ENCODE measurements at regions not wholly inside any gene's neighbourhood (a gene's known extent, or its start where the extent isn't known, plus 50 kb on each side); places are given as distances from the start of the nearest gene placed in this dataset.

- FAIRE-seq (no peak), ATAC-seq (no peak), DNase-seq (ENCODE audit: low spot score) (no peak)
- H3K4me2 ChIP-seq (ENCODE audit: low read depth, low read length), result no peak overlapping the region
- H3K4me3 ChIP-seq (replicated peaks in 1 of 3; ENCODE audit: insufficient read depth in 1 of 3, low read depth in 2 of 3, low read length in 3 of 3), result no peak overlapping the region
- WGBS (ENCODE audit: low lambda C conversion rate), result 0% methylated on average over 3 of the region's 3 CpGs
- in situ Hi-C loops (cut with HindIII; ENCODE audit: extremely low pct_ligation_motif_present, low pct_unique_long_range_greater_than_20kb) (no loop called here), intact Hi-C loops (cut with micrococcal nuclease; ENCODE audit: unreplicated experiment) (no loop called here)
- H3K79me2 ChIP-seq (ENCODE audit: insufficient read depth, low read length), result no peaks in the 10 kb centered on the region
- no peaks in the 10 kb centered on the region for H4K20me1 ChIP-seq (ENCODE audit: insufficient read depth, low read length)
- POLR2A ChIA-PET, result no interaction called here
- H3K4me1 ChIP-seq (ENCODE audit: insufficient read depth, low read length), result no peaks in the 10 kb centered on the region
- no peaks in the 10 kb centered on the region for H3K36me3 ChIP-seq (replicated peaks in 1 of 2; ENCODE audit: control insufficient read depth in 1 of 2, insufficient read depth in 2 of 2, low read length in 2 of 2)
- peaks cover 43% of the 10 kb centered on the region; the same call in 1 of the 2 replicates for H3K9me3 ChIP-seq (ENCODE audit: low read length)
- no TSS peak for BruUV-seq (replicated peaks)
- no peaks in the 10 kb centered on the region for H3K27me3 ChIP-seq (ENCODE audit: control insufficient read depth in 1 of 2, insufficient read depth in 2 of 2, low read length in 2 of 2)
- no peak overlapping the region for H3K9ac ChIP-seq (ENCODE audit: insufficient read depth, low read depth, low read length)
- TF ChIP-seq IKZF4 (CRISPR knock-in tag; IDR thresholded peaks at IDR 0.05; ENCODE audit: borderline replicate concordance, low read depth, not compliant biosample characterization) (no peak), IRF1 (CRISPR knock-in tag; IDR thresholded peaks at IDR 0.05; ENCODE audit: low read depth) (no peak), ZFP36L2 (CRISPR knock-in tag; IDR thresholded peaks at IDR 0.05) (no peak), TARDBP (CRISPR knock-in tag; IDR thresholded peaks at IDR 0.05) (no peak), ZNF329 (CRISPR knock-in tag; IDR thresholded peaks at IDR 0.05; ENCODE audit: low read depth) (no peak), ZSCAN20 (CRISPR knock-in tag; IDR thresholded peaks at IDR 0.05; ENCODE audit: borderline replicate concordance) (no peak), ZFP36L1 (CRISPR knock-in tag; IDR thresholded peaks at IDR 0.05) (no peak), GABPB1 (CRISPR knock-in tag; IDR thresholded peaks at IDR 0.05) (no peak), BCL3 (CRISPR knock-in tag; IDR thresholded peaks at IDR 0.05) (no peak), ZMAT3 (CRISPR knock-in tag; conservative IDR thresholded peaks at IDR 0.05) (no peak), ZNF572 (CRISPR knock-in tag; IDR thresholded peaks at IDR 0.05) (no peak), ELF1 (CRISPR knock-in tag; IDR thresholded peaks at IDR 0.05) (no peak)
- no peak overlapping the region for H2AFZ ChIP-seq (ENCODE audit: low read length)
- CTCF ChIA-PET (ENCODE audit: low intra/inter-chr PET ratio, low total read pairs), result no interaction called here
- no peak overlapping the region for H3K27ac ChIP-seq (ENCODE audit: extremely low read length, insufficient read depth, low read length)
Observed at GRCh38 chrX:146241902-146242301, 424.3 kb downstream of the SLITRK2 start.
